GM12864 (cell line): ENCODE measurements at regions not wholly inside any gene's neighbourhood (a gene's known extent, or its start where the extent isn't known, plus 50 kb on each side); places are given as distances from the start of the nearest gene placed in this dataset.
A peak's percentile ranks its signal among the peaks of the same experiment; 100 is the strongest.

Experiments
- DNase-seq: peaks from one replicate; pipeline ENCODE4 v3.0.0-alpha.2; 2011; ENCODE audit warnings: low read depth
- H3K4me3 ChIP-seq: 2 replicates; pipeline ENCODE4 v1.5.1; 2011; ENCODE audit warnings: mild to moderate bottlenecking, low read depth, low read length, control low read depth
- CTCF ChIP-seq: IDR thresholded peaks from 2 replicates; pipeline ENCODE4 v1.5.1; 2011; ENCODE audit warnings: low read depth, mild to moderate bottlenecking, moderate library complexity, low read length, control low read depth, inconsistent platforms; ENCODE audit errors: missing control alignments

GRCh38 chr1:104745875-104746274 lies 996.2 kb downstream of the AMY1C start:
- no peak for DNase-seq
- no peak for TF ChIP-seq CTCF
- H3K4me3 ChIP-seq, result no peak overlapping the region

- no peak overlapping the region for H3K4me3 ChIP-seq
- no peak for TF ChIP-seq CTCF
- DNase-seq, result no peak
Measured at GRCh38 chr1:104746994-104747393, 997.3 kb downstream of the AMY1C start.

- peak; percentile 50 for DNase-seq
- H3K4me3 ChIP-seq, result no peak overlapping the region
- no peak for TF ChIP-seq CTCF
Measured at GRCh38 chr1:104760017-104760416, 1010.3 kb downstream of the AMY1C start.

GRCh38 chr1:104761961-104762570 lies 1012.4 kb downstream of the AMY1C start:
- H3K4me3 ChIP-seq, result no peak overlapping the region
- DNase-seq, result no peak
- TF ChIP-seq CTCF, result no peak

GRCh38 chr1:104765085-104765484 lies 1015.4 kb downstream of the AMY1C start:
- no peak for TF ChIP-seq CTCF
- no peak overlapping the region for H3K4me3 ChIP-seq
- DNase-seq, result no peak

GRCh38 chr1:104768466-104768865 lies 1018.8 kb downstream of the AMY1C start:
- DNase-seq, result no peak
- no peak overlapping the region for H3K4me3 ChIP-seq
- no peak for TF ChIP-seq CTCF

- H3K4me3 ChIP-seq, result no peak overlapping the region
- peak; percentile 72 for TF ChIP-seq CTCF
- DNase-seq, result no peak
Measured at GRCh38 chr1:104780470-104781078, 1030.9 kb downstream of the AMY1C start.
